ENCODE measurements at regions not wholly inside any gene's neighbourhood (a gene's known extent, or its start where the extent isn't known, plus 50 kb on each side); places are given as distances from the start of the nearest gene placed in this dataset.
"Not testable (repeated sequence)": the region's sequence is repeated elsewhere in the genome, so short reads cannot be mapped to it uniquely, and the experiment has no call there.

DNA sequence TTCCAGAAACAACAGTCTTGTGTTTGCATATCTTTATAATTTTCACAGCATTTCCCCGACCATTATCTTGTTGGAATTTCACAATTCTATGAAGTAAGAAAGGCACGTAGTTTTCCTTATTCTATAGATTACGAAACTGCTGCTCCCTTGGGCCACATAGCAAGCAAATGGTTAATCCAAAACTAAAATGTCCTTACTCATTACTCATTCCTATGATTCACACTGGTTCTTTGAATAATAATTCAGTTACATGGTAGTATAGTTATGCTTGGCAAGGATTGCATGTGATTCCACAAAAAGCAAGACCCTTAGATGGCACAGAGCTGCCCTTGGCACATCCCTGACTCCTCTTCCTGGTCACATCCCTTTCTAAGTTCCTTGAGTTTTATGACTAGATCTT lies 51.2 kb downstream of the OR13H1 start:
- no peak for ATAC-seq

DNA sequence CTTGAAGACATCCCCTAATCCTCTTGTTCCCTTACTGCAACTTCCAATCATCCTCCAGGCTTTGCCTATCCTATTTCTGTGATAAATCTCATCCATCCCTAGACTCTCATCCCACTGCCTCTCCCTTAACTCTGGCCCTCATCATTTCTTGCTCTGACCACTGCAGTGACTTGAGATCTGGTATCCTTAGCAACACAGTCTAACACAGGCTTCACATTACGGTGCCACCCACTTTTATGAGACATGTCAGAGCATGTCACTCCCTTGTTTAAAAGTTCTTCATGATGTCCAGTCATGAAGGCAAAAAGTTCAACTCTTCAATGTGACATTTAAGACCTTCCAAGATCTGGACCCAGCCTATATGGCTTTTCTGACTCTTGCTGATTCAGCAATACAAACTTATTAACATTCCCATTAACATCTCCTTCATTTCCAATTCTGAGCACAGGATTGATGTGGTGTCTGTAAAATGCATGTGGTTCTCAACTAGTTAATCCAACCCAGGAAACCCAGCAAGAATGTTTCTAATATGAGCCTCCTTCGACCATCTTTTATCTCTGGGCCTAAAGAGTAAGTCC lies 64.0 kb downstream of the OR13H1 start:
- ATAC-seq, result no peak

DNA sequence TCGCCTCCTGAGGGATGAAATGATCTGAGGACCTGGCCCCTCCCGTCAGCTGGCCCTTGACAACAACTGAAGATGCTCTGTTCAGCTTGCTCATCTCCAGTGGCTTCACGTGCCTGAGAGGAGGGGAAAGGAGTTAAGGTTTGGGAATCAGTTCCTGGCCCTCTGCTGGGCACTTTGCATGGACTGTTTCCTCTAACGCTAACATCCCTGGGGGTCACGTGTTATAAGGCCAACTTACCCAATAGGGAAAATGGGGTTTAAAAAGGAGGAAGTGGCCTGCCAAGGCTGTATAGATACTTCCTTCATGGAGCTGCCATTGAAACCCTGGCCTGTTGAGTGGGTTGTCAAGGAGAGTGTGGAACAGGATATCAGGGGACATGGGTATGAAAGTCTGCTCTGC lies 65.6 kb downstream of the OR13H1 start:
- no peak for ATAC-seq

DNA sequence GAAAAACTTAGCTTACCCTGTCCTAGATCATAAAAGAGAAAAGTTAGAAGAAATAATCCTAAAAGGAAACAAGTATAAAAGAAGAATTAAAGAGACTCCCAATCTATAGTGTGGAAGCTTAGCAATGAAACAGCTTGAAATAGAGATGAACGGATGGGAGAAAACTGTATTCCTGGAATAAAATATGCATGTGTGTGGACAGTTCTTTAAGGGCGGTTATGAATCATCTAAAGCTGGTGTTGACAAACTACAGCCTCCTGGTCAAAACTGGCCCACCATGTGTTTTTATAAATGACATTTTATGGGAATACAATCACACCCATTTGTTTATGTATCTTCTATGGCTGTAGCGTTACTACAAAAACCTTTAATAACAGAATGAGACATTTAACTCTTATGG lies 69.4 kb downstream of the OR13H1 start:
- no peak for ATAC-seq

DNA sequence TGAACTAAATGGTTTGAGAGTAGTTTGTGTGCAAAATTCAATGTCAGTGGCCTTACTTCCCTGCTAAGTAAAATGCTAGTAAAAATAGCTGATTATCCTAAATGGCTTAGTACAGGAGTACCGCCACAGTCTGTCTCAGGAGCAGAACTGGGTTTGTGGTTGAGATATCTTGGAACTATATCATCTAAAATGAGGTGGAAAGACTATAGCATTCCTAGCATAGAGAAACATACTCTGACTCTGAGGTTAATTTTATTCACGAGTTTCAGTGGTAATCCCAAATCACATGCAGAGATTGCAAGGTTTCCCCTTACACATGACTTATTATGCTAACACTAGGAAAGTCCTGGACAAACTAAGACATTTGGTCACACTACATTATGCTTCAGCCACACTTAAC lies 70.4 kb downstream of the OR13H1 start:
- no peak for ATAC-seq

DNA sequence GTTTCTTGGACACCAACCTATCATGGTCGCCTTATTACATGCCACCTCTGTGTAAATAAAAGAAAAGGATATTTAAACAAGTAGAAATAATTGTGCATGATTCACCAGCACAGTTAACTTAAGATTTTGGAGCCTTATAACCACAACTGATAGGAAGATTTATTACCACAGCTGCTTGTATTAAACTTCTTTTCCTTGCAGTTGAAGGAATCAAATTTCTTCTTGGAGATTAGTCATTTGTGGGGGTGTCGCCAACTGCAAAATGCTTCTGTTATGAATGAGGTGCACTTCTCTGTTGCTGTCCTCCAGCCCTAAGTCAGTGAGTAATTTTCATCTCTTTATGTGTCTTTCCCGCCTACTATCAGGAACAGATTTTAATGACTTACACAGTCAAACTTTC lies 73.3 kb downstream of the OR13H1 start:
- ATAC-seq, result no peak

DNA sequence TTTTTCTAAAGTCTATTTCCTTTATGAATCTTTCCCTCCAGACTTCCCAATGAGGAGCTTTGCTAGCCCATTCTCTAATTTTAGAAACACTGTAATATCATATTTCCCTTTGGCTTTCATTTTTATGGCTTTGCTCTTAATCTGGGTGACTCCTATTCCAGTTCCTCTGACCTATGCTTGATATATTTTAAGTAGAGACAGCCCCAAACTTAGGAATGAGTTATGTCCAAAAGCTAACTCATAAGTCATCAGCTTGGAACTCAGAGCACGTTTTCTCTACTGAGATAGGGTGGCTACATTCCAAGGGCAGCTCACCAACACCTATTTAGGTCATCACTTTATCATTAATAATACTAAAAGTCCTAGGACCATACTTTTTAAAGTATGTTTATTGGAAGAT lies 77.8 kb downstream of the OR13H1 start:
- no peak for ATAC-seq

DNA sequence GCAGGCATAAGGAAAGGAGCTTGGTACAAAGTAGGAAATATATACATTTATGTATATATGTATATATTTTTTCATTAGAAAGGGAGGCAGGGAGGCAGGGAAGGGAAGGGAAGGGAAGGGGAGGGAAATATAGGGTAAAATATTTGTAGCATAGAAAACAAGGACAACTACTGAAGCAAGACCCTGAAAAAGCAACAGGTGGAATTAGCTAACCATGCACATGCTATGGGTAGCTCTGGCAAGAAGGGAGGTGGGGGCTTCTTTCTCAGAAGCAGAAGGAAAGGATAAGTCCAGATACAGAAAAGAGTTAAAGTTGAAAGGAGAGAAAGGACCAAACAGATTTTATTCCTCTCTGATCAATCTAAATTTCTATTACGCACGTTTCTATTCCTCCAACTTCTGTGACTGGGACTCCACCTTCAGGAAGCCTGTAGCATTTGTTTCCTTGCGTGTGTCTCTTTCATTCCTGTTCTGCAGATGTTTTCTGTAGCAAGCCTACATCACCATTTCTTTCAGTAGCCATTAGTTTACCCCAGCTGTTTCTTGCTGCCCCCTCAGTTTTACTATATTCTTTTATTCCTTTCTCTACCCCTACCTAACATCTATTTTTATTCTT lies 82.9 kb downstream of the OR13H1 start:
- no peak for ATAC-seq

DNA sequence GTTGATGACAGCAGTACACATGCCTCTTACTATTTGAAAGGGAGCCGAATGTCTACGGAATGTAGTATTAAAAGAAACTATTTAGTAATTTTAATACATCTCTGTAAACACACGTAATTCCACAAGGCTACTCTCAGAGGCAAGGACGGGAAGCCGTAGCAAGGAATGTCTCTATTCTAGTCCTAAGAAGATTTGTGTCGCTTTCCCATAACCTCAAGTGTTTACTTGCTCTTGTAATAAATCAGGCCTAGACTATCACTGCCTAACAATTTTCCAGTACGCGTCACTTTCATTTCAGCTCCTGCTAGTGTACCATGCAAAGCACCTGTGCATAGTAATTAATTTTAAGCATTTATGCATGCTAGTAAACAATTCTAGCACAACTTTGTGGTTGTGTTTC lies 86.7 kb downstream of the OR13H1 start:
- no peak for ATAC-seq

DNA sequence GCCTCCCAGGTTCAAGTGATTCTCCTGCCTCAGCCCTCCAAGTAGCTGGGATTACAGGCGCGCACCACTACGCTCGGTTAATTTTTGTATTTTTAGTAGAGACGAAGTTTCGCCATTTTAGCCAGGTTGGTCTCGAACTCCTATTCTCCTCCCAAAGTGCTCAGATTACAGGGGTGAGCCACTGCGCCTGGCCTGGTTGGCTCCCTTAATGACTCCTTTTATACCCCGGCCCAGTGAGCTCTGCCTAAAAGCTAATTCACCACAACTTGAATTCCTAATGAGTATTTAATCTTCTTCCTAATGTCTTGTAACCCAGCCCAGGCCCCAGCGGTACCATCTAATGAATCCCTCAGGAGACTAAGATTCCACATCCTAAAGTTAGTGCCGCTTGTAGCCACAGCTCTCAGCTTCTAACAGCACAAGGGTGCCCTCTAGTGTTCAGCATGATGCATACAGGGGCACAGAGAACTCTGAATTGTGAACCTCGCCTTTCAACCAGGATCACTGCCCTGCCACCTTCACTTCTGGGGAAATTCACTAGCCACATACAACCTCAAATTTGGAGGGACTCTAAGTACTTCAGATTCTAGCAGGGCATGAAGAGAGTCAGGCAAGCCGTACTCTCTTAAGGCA lies 89.5 kb downstream of the OR13H1 start:
- peak; percentile 73 for ATAC-seq

DNA sequence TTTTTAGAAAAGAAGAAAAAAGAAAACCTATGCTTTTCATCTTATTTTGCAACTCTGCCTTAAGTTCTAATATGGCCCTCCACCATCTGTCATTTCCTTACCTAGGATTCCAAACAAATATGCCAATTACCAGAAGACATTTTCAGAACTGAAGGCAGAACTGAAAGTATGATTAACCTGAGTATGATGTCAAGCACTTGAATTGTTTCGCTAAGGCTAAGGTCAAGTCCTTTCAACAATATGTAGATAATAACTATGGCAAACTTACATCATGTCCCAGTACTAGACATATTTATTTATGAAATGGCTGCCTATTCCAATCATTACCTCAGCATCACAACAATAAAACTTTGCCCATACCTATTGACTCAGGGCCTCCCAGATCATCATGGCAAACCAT lies 91.0 kb downstream of the OR13H1 start:
- ATAC-seq, result no peak

DNA sequence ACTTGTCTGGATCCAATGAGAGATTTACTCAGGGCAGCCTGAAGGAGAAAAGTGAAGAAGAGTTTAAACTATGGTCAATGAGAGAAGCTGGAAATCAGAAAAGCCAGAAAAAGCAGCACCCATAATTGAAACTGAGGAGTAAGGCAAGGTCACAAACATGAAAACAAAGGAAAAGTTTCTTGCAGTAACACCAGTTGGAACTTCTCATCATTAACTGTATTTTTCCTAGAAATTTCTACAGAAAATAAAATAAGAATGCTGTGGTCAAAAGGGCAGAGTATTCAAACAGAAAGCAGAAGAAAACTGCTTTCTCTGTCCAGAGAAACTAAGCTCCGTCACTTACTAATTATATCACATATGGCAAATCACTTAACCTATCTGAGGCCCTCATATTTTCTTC lies 102.2 kb downstream of the OR13H1 start:
- ATAC-seq, result no peak

DNA sequence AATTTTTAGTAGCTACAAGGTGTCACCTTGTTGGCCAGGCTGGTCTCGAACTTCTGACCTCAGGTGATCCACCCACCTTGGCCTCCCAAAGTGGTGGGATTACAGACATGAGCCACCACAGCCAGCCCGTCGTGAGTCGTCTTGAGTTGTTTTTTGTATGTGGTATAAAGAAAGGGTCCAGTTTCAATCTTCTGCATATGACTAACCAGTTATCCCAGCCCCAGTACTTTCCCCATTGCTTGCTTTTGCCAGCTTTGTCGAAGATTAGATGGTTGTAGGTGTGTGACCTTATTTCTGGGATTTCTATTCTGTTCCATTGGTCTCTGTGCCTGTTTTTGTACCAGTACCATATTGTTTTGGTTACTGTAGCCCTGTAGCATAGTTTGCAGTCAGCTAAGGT lies 105.9 kb downstream of the OR13H1 start:
- ATAC-seq, result no peak

DNA sequence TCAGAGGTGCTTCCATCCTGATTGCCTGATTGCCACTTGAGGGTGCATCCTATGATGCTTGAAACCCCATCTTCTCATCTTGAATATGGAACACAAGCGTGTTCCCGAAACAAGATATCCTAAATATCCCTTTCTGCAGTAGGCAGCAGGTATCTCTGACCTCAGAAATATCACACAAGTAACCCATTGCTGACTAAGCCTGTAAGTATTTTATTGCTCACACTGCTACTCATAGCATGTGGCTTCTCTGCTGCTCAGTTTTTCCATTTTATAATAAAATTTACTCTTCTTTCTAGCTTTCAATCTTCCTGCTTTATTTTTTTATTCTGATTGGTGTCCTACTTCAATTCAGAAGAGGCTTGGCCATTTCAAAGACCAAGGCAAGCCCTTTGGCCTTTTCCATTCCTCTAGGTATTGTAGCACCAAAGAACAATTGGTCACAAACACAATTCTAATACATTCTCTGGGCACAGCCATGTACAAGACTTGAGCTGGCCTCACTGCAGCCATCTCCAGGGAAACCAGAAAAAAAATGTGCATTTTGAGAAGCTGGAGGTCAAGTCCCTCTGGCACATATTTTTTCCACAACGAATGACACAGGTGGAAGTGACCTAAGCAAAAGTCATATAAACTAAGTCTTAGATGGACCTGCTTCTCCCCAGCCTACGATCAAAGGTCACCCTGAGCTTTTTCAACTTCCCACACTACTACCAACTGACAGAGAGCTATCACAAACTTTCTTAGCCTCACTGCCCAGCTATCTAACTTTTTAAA lies 107.0 kb downstream of the OR13H1 start:
- no peak for ATAC-seq

DNA sequence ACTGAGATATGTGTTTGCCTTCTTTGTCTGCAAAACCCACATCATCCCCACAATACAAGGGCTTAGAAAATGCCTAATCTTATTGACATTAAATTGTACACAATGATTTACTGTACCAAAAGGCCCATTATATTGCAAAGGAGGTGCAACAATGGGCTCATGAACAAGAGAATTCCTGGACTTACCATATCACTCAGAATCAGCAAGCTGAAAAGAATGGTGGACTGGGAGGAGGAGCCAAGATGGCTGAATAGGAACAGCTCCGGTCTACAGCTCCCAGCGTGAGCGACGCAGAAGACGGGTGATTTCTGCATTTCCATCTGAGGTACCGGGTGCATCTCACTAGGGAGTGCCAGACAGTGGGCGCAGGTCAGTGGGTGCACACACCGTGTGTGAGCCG lies 119.9 kb downstream of the OR13H1 start:
- ATAC-seq, result not testable (repeated sequence)

DNA sequence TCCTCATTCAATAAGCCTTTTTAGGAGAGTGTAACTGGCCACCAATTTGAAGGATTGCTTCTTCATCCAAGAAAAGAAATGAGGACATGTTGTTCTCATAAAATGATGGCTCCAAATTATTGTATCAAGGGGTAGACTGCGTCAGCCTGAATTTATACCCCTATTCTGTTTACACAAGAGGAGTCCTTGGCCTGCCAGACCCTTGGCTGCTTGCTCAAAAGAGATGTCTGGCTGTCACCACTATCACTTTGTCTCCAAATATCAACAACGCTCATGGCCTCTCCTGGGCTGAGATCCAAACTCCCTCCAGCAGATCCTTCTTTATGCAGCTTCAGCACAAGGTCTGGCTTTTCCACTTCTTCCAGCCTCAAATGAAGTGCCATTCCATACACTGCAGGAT lies 127.9 kb downstream of the OR13H1 start:
- no peak for ATAC-seq

DNA sequence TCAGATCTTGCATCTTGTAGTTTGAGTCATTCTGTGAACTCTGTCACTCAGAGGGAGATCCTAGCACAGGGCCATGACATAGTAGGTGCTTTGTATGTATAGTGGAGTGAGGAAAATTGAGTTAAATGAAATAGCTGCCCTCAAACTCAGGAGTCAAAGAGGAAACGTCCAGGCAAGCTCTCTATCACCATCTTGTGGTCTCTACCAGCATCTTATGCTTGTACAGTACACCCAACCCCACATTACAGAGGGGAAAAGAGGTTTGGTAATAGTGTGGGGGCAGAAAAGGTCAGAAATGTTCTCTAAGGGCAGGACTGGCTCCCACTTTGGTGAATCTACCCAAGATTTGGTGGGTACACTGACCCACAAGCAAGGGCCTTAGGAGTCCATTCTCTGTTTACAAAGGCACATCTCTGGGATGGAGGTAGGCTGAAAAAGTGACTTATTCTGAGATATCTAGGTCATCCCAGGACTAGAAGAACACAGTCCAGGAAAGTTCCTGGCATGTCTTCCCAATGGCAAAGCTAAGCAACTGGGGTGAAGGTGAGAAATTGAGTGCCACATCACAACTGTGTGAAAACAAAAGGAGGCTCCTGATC lies 131.8 kb downstream of the OR13H1 start:
- peak; percentile 22 for ATAC-seq

DNA sequence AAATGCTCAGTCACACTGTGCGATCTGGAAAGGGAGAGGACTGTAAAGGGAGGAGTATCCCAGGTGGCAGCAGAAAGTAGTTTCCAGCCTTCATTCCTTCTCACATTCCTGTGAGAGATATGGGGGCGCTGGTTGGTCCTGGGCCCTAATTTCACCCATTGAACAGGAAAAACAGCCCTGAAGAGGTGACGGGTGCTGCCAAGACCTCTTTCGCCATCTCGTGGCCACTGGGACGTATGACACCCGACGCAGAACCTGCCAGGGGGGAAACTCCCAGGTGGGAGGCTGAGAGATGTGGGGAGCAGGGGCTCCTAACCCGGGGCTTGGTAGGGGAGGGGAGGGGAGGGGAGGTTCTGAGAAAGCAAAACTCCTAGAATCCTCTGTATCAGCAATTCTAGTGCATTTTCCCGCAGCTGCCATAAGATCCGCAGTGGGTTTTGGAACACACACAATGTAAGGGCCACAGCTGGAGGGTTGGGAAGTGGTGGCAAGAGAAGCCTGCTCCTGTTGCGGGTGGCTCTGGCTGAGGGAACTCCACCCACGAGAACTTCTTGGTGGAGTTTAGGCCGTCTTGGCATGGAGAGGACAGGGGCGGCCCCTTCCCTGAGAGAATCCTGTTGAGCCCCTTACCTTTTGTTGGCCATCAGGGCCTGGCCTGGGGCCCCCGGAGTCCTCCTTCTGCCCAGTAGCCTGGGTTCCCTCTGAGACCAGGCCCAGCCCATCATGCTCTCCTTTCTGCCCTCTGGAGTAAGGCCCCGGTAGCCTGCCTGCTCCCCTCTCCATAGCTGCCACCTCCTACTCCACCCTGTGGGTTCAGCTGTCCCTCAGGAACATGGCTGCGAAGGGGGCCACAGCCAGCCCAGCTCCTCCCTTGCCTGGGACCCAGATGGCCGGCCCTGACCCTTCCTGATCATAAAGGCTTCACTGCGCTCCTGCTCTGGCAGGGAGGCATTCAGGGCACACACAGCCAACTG lies 134.1 kb downstream of the OR13H1 start:
- ATAC-seq, result peak; percentile 48

DNA sequence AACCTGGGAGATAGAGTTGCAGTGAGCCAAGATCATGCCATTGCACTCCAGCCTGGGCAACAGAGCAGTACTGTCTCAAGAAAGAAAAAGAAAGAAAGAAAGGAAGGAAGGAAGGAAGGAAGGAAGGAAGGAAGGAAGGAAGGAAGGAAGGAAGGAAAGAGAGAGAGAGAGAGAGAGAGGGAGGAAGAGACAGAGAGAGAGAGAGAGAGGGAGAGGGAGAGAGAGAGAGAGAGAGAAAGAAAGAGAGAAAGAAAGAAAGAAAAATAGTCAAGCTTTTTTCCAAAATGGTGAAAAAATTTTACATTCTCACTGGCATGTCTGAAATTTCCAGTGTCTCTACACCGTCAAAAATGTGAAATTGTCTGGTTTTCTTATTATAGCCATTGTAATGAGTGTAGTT lies 138.9 kb downstream of the OR13H1 start:
- ATAC-seq, result not testable (repeated sequence)

DNA sequence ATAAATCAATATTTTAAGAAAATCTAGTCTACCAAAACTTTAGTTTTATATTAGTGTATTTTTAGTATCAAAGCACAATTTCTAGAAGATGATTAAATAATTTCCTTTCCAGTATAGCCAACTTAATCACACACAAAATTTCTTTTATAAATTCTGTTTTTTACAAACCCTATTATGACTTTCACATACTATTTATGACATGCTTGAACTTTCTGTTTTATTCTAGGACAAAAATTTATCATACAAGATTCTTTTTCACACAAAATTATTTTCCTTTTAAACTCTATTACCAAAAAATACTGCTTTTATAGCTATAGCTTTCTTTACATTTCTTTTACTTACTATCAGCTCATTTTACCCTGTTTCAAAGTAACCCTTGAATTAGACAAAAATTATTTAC lies 149.5 kb downstream of the OR13H1 start:
- ATAC-seq, result no peak

DNA sequence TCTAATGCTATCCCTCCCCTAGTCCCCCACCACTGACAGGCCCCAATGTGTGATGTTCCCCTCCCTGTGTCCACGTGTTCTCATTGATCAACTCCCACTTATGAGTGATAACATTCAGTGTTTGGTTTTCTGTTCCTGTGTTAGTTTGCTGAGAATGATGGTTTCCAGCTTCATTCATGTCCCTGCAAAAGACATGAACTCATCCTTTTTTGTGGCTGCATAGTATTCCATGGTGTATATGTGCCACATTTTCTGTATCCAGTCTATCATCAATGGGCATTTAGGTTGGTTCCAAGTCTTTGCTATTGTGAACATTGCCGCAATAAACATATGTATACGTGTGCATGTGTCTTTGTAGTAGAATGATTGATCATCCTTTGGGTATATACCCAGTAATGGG lies 153.1 kb downstream of the OR13H1 start:
- ATAC-seq, result not testable (repeated sequence)

DNA sequence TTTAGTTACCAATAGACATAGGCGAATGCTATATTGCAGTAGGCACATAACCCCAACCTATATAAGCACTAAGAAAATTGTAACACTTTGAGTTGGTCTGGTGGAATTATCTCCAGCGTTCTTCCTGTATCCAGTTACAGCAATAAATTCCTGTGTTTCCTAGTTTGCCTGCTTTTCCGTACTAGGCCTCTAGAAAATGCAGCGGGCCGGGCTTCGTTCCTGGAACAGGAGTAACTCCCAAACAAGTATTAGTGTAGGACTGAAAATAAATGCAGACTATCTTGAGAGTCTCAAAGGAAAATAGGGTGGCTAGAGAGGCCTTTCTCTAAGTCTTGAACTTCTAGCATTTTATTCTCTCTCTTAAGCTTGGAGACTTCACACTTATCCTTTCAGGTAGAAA lies 159.8 kb downstream of the OR13H1 start:
- ATAC-seq, result no peak
